GM12873 (cell line): ENCODE measurements at regions not wholly inside any gene's neighbourhood (a gene's known extent, or its start where the extent isn't known, plus 50 kb on each side); places are given as distances from the start of the nearest gene placed in this dataset.
A peak's percentile ranks its signal among the peaks of the same experiment; 100 is the strongest.

Source experiments
- CTCF ChIP-seq: IDR thresholded peaks from 2 replicates; pipeline ENCODE4 v1.5.1; 2012; ENCODE audit warnings: low read depth, mild to moderate bottlenecking, moderate library complexity, low read length, control low read depth; ENCODE audit not compliant: insufficient read depth; ENCODE audit errors: missing control alignments

- TF ChIP-seq CTCF: no peak
Observed at GRCh38 chr10:61594430-61594829, 68.3 kb upstream of the CABCOCO1 start.

GRCh38 chr10:61592581-61592980, 70.1 kb upstream of the CABCOCO1 start:
- TF ChIP-seq CTCF: peak; percentile 64

GRCh38 chr10:61589547-61590243, 73.0 kb upstream of the CABCOCO1 start:
- no peak for TF ChIP-seq CTCF

- TF ChIP-seq CTCF: no peak
Observed at GRCh38 chr10:61588770-61589211, 73.9 kb upstream of the CABCOCO1 start.

- no peak for TF ChIP-seq CTCF
Observed at GRCh38 chr10:61586829-61587228, 75.9 kb upstream of the CABCOCO1 start.

GRCh38 chr10:61580608-61581007, 82.1 kb upstream of the CABCOCO1 start:
- no peak for TF ChIP-seq CTCF

- no peak for TF ChIP-seq CTCF
Observed at GRCh38 chr10:61567729-61568128, 95.0 kb upstream of the CABCOCO1 start.
